ENCODE measurements at regions not wholly inside any gene's neighbourhood (a gene's known extent, or its start where the extent isn't known, plus 50 kb on each side); places are given as distances from the start of the nearest gene placed in this dataset.

- H3K4me1 Mint-ChIP-seq: no peaks in the 10 kb centered on the region
- H3K27me3 Mint-ChIP-seq: peaks cover 33% of the 10 kb centered on the region
- H3K36me3 Mint-ChIP-seq: no peaks in the 10 kb centered on the region
- H3K9me3 Mint-ChIP-seq: no peaks in the 10 kb centered on the region
- no peak overlapping the region for H3K4me3 Mint-ChIP-seq
- H3K27ac Mint-ChIP-seq: no peak overlapping the region
- ATAC-seq: no peak
Observed at GRCh38 chr20:50306478-50307423, 116.1 kb downstream of the CEBPB start.

GRCh38 chr20:50308166-50308512, 117.5 kb downstream of the CEBPB start:
- H3K27me3 Mint-ChIP-seq: peaks cover 47% of the 10 kb centered on the region
- no peaks in the 10 kb centered on the region for H3K36me3 Mint-ChIP-seq
- no peaks in the 10 kb centered on the region for H3K4me1 Mint-ChIP-seq
- H3K9me3 Mint-ChIP-seq: no peaks in the 10 kb centered on the region
- no peak for ATAC-seq
- H3K27ac Mint-ChIP-seq: no peak overlapping the region
- no peak overlapping the region for H3K4me3 Mint-ChIP-seq

- H3K4me3 Mint-ChIP-seq: no peak overlapping the region
- H3K9me3 Mint-ChIP-seq: no peaks in the 10 kb centered on the region
- no peak overlapping the region for H3K27ac Mint-ChIP-seq
- H3K27me3 Mint-ChIP-seq: peaks cover 52% of the 10 kb centered on the region
- H3K4me1 Mint-ChIP-seq: no peaks in the 10 kb centered on the region
- ATAC-seq: no peak
- no peaks in the 10 kb centered on the region for H3K36me3 Mint-ChIP-seq
Observed at GRCh38 chr20:50308513-50309279, 118.1 kb downstream of the CEBPB start.

GRCh38 chr20:50309280-50309763, 118.7 kb downstream of the CEBPB start:
- Mint-ChIP-seq H3K4me1 (no peaks in the 10 kb centered on the region), H3K4me3 (no peak overlapping the region), H3K27me3 (peaks cover 58% of the 10 kb centered on the region), H3K9me3 (peaks cover under 1% of the 10 kb centered on the region), H3K27ac (no peak overlapping the region), H3K36me3 (no peaks in the 10 kb centered on the region)
- no peak for ATAC-seq

GRCh38 chr20:50309764-50310672, 119.4 kb downstream of the CEBPB start:
- no peaks in the 10 kb centered on the region for H3K36me3 Mint-ChIP-seq
- no peak overlapping the region for H3K27ac Mint-ChIP-seq
- H3K4me1 Mint-ChIP-seq: no peaks in the 10 kb centered on the region
- H3K27me3 Mint-ChIP-seq: peaks cover 61% of the 10 kb centered on the region
- H3K4me3 Mint-ChIP-seq: no peak overlapping the region
- ATAC-seq: no peak
- H3K9me3 Mint-ChIP-seq: peaks cover 3% of the 10 kb centered on the region

GRCh38 chr20:50310673-50311051, 120.0 kb downstream of the CEBPB start:
- H3K27ac Mint-ChIP-seq: no peak overlapping the region
- peaks cover 3% of the 10 kb centered on the region for H3K9me3 Mint-ChIP-seq
- no peak for ATAC-seq
- peaks cover 59% of the 10 kb centered on the region for H3K27me3 Mint-ChIP-seq
- H3K36me3 Mint-ChIP-seq: no peaks in the 10 kb centered on the region
- no peak overlapping the region for H3K4me3 Mint-ChIP-seq
- no peaks in the 10 kb centered on the region for H3K4me1 Mint-ChIP-seq

- no peak for ATAC-seq
- Mint-ChIP-seq H3K4me1 (no peaks in the 10 kb centered on the region), H3K36me3 (no peaks in the 10 kb centered on the region), H3K4me3 (no peak overlapping the region), H3K27ac (no peak overlapping the region), H3K27me3 (peaks cover 54% of the 10 kb centered on the region), H3K9me3 (peaks cover 3% of the 10 kb centered on the region)
Observed at GRCh38 chr20:50311308-50312001, 120.8 kb downstream of the CEBPB start.

GRCh38 chr20:50312002-50312681, 121.5 kb downstream of the CEBPB start:
- Mint-ChIP-seq H3K4me1 (no peaks in the 10 kb centered on the region), H3K27me3 (peaks cover 55% of the 10 kb centered on the region), H3K27ac (no peak overlapping the region), H3K9me3 (peaks cover 3% of the 10 kb centered on the region), H3K4me3 (no peak overlapping the region), H3K36me3 (no peaks in the 10 kb centered on the region)
- ATAC-seq: no peak

GRCh38 chr20:50312682-50313521, 122.3 kb downstream of the CEBPB start:
- Mint-ChIP-seq H3K9me3 (peaks cover 3% of the 10 kb centered on the region), H3K27me3 (peaks cover 63% of the 10 kb centered on the region), H3K27ac (no peak overlapping the region), H3K4me3 (no peak overlapping the region), H3K4me1 (no peaks in the 10 kb centered on the region), H3K36me3 (no peaks in the 10 kb centered on the region)
- no peak for ATAC-seq

GRCh38 chr20:50313522-50313820, 122.8 kb downstream of the CEBPB start:
- no peaks in the 10 kb centered on the region for H3K4me1 Mint-ChIP-seq
- peaks cover 69% of the 10 kb centered on the region for H3K27me3 Mint-ChIP-seq
- no peaks in the 10 kb centered on the region for H3K36me3 Mint-ChIP-seq
- no peak overlapping the region for H3K27ac Mint-ChIP-seq
- peaks cover 3% of the 10 kb centered on the region for H3K9me3 Mint-ChIP-seq
- ATAC-seq: no peak
- no peak overlapping the region for H3K4me3 Mint-ChIP-seq

- Mint-ChIP-seq H3K9me3 (peaks cover 3% of the 10 kb centered on the region), H3K4me1 (no peaks in the 10 kb centered on the region), H3K27ac (no peak overlapping the region), H3K4me3 (no peak overlapping the region), H3K36me3 (no peaks in the 10 kb centered on the region), H3K27me3 (peaks cover 74% of the 10 kb centered on the region)
- no peak for ATAC-seq
Observed at GRCh38 chr20:50313827-50314677, 123.4 kb downstream of the CEBPB start.

- H3K27me3 Mint-ChIP-seq: peaks cover 79% of the 10 kb centered on the region
- ATAC-seq: no peak
- H3K4me1 Mint-ChIP-seq: no peaks in the 10 kb centered on the region
- H3K4me3 Mint-ChIP-seq: no peak overlapping the region
- peaks cover 3% of the 10 kb centered on the region for H3K9me3 Mint-ChIP-seq
- no peak overlapping the region for H3K27ac Mint-ChIP-seq
- H3K36me3 Mint-ChIP-seq: no peaks in the 10 kb centered on the region
Observed at GRCh38 chr20:50314678-50315335, 124.2 kb downstream of the CEBPB start.
